ENCODE measurements at regions not wholly inside any gene's neighbourhood (a gene's known extent, or its start where the extent isn't known, plus 50 kb on each side); places are given as distances from the start of the nearest gene placed in this dataset.

DNA sequence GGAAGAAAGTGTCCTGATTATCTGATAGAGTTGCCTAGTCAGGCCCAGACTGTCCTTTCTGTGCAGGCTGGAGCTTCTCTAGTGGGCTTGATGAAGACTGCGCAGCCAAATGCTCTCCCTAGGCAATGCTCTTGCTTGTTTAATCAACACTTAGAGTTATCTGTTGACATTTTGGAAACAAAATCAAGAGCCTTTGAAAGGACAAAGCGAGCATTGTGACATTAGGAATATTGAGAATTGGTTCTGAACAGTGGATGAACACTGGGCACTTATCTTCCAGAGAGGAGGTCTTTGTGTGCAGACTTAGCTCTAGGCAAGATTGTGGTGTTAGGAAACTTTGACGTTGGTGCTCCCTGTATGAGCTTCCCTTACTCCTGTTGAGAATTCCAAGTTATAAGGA, 94.5 kb downstream of the DNTTIP2 start:
- no peak for ATAC-seq (replicated peaks)
- Mint-ChIP-seq H3K4me1 (peaks cover 0 to 2% of the 10 kb centered on the region in 2 donors), H3K27me3 (no peaks in the 10 kb centered on the region), H3K27ac (no peak overlapping the region), H3K9me3 (peaks cover 7% of the 10 kb centered on the region in 2 donors), H3K4me3 (no peak overlapping the region), H3K36me3 (peaks cover 3 to 4% of the 10 kb centered on the region in 2 donors)
- DNase-seq: no peak

DNA sequence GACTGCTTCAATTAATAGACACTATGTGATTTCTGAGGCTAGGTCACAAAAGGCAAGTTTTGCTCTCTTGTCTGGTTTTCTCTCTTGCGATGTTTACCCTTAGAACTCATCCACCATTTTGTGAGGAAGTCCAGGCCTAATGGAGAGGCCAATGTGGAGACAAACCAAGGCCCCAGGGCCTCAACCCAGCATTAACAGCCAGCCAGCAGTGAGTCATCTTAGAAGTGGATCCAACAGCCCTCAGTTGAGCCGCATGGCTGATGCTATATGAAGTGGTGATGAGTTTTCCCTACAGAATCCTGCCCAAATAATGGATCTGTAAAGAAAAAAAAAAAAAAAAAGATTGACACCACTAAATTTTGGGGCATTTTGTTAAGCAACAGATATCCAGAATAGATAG, 95.1 kb downstream of the DNTTIP2 start:
- no peak for ATAC-seq (replicated peaks)
- Mint-ChIP-seq H3K4me3 (no peak overlapping the region), H3K27me3 (no peaks in the 10 kb centered on the region), H3K36me3 (peaks cover 3 to 4% of the 10 kb centered on the region in 2 donors), H3K9me3 (peaks cover 7% of the 10 kb centered on the region in 2 donors), H3K4me1 (peaks cover 0 to 2% of the 10 kb centered on the region in 2 donors), H3K27ac (no peak overlapping the region)
- no peak for DNase-seq

DNA sequence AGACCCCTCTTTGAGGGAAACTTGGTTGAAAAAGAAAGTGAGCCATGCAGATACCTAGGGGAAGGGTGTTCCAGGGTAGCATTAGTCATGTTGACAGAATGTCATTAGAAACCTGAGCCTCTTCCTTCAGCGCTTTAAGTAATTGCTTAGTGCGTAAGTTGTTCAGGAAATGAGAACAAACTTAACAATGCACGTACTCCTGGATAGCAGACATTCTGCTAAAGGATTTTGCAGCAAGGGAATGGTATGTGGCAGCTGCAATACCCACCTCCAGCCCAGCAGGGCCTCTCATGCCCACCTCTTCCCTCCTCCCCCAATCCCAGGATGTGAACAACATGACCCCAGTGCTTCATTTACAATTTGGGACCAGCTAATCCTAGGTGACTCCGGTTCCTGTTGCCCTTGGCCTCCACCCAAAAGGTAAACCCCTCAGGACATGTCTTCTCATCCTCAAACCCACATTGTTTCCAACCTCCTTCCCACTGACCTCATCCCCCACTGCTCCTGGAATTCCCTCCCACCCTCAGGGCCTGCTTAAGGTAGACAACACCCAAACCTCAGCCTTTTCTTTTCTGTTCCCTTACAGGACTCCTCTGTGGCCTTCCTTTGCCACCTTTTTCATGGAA, 98.0 kb upstream of the BCAR3 start:
- no peak for ATAC-seq (replicated peaks)
- no peak overlapping the region for H3K27ac Mint-ChIP-seq
- H3K27me3 Mint-ChIP-seq: no peaks in the 10 kb centered on the region
- no peak for DNase-seq
- H3K9me3 Mint-ChIP-seq: peaks cover 0 to under 1% of the 10 kb centered on the region in 2 donors
- H3K4me3 Mint-ChIP-seq: no peak overlapping the region
- H3K4me1 Mint-ChIP-seq: peaks cover 0 to 2% of the 10 kb centered on the region in 2 donors
- H3K36me3 Mint-ChIP-seq: peaks cover 0 to 2% of the 10 kb centered on the region in 2 donors

DNA sequence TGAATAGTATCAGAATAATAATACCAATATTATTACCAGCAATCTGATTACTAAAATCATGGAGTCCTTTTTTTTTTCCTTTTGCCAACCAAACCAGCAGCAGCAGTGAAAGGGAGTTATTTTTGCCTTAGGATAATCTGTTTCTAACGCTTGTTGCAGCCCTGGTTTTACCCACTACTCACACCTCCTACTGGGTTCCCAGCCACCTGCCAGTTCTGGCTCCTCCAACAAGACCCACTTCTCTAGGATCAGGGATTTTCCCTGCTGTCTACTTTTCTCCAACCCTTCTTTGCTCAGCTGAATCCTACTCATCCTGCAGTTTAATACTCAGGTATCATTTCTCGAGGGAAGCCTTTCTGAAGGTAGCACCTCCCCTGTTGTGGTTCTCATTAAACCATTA, 96.8 kb upstream of the BCAR3 start:
- Mint-ChIP-seq H3K4me3 (no peak overlapping the region), H3K9me3 (no peaks in the 10 kb centered on the region)

DNA sequence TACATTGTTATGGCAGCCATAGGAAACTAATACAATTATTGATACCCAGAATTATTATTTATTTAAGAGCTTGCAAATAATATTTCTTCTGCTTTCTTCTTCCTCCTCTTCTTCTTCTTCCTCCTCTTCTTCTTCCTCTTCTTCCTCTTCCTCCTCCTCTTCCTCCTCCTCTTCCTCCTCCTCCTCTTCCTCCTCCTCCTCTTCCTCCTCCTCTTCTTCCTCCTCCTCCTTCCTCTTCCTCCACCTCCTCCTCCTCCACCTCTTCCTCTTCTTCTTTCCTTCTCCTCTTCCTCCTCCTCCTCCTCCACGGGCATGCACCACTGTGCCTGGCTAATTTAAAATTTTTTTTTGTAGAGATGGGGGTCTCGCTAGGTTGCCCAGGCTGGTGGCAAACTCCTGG, 95.6 kb upstream of the BCAR3 start:
- Mint-ChIP-seq H3K4me1 (no peaks in the 10 kb centered on the region), H3K27me3 (no peaks in the 10 kb centered on the region), H3K4me3 (no peak overlapping the region), H3K9me3 (no peaks in the 10 kb centered on the region), H3K27ac (no peak overlapping the region), H3K36me3 (no peaks in the 10 kb centered on the region)
- DNase-seq (no peak), ATAC-seq (replicated peaks) (no peak)

More for the DNA sequence above, 96.8 kb upstream of the BCAR3 start:
- ATAC-seq (replicated peaks) (no peak), DNase-seq (no peak)
- Mint-ChIP-seq H3K27ac (no peak overlapping the region), H3K27me3 (no peaks in the 10 kb centered on the region), H3K4me1 (peaks cover 0 to 2% of the 10 kb centered on the region in 2 donors), H3K36me3 (no peaks in the 10 kb centered on the region)

DNA sequence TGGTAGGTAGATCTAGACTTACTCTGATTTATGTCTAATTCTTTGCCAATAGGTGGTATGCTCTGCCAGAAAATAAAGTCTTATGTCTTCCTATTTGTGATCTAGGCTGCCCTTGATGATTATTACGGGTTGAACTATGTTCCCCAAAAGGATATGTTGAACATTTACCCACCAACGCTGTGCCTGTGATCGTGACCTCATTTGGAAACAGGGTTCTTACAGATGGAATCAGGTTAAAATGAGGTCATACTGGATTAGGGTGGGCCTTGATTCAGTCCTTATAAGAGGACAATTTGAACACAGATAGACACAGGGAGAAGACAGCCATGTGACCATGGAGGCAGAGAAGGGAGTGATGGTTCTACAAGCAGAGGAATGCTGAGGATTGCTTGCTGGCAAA, 95.1 kb upstream of the BCAR3 start:
- Mint-ChIP-seq H3K9me3 (no peaks in the 10 kb centered on the region), H3K4me1 (peaks cover 3 to 5% of the 10 kb centered on the region in 2 donors), H3K4me3 (no peak overlapping the region), H3K27me3 (no peaks in the 10 kb centered on the region), H3K27ac (no peak overlapping the region), H3K36me3 (no peaks in the 10 kb centered on the region)
- DNase-seq (no peak), ATAC-seq (replicated peaks) (no peak)

DNA sequence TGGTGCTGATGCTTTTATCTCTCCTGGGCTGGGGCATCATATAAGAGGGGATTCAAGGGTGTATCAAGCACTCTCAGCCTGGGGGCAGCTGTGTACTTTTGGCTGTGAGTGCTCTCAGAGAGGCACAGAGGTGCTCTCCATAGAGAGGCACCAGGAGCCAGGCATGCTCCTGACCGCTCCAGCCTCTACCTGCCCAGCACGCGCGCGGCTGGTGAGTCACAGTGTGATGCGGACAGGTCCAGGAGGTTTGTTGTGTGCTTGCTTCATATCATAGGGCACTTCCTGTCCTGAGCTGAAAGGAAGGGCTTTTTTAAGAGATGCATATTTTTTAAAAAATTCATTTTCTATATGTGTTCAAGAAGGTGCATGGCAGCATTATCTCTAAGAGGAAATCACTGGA, 93.6 kb upstream of the BCAR3 start:
- ATAC-seq (replicated peaks): no peak
- no peak for DNase-seq
- no peak overlapping the region for H3K27ac Mint-ChIP-seq
- no peaks in the 10 kb centered on the region for H3K27me3 Mint-ChIP-seq
- H3K4me1 Mint-ChIP-seq: peaks cover 5 to 8% of the 10 kb centered on the region in 2 donors
- no peak overlapping the region for H3K4me3 Mint-ChIP-seq
- no peaks in the 10 kb centered on the region for H3K9me3 Mint-ChIP-seq
- H3K36me3 Mint-ChIP-seq: no peaks in the 10 kb centered on the region

DNA sequence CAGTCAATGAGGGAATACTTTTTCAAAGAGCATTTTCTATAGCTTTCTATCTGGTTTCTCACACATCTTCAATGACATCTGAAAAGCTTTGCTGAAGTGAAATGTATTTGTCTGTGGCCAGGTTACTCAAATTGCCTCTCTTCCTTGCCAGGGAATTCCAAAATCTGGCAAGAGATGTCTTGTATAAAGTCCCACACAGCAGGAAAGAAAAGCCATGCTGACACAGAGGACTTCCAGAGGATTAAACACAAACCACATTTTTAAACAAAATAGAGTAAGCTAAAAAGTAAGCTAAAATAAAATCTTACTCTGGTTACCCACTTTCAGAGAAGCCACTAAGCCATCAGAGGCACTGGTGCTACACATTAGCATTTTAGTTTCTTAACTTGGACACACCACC, 93.1 kb upstream of the BCAR3 start:
- peaks cover 5 to 8% of the 10 kb centered on the region in 2 donors for H3K4me1 Mint-ChIP-seq
- DNase-seq (no peak), ATAC-seq (replicated peaks) (no peak)
- H3K9me3 Mint-ChIP-seq: no peaks in the 10 kb centered on the region
- H3K36me3 Mint-ChIP-seq: no peaks in the 10 kb centered on the region
- H3K4me3 Mint-ChIP-seq: no peak overlapping the region
- no peak overlapping the region for H3K27ac Mint-ChIP-seq
- H3K27me3 Mint-ChIP-seq: no peaks in the 10 kb centered on the region

DNA sequence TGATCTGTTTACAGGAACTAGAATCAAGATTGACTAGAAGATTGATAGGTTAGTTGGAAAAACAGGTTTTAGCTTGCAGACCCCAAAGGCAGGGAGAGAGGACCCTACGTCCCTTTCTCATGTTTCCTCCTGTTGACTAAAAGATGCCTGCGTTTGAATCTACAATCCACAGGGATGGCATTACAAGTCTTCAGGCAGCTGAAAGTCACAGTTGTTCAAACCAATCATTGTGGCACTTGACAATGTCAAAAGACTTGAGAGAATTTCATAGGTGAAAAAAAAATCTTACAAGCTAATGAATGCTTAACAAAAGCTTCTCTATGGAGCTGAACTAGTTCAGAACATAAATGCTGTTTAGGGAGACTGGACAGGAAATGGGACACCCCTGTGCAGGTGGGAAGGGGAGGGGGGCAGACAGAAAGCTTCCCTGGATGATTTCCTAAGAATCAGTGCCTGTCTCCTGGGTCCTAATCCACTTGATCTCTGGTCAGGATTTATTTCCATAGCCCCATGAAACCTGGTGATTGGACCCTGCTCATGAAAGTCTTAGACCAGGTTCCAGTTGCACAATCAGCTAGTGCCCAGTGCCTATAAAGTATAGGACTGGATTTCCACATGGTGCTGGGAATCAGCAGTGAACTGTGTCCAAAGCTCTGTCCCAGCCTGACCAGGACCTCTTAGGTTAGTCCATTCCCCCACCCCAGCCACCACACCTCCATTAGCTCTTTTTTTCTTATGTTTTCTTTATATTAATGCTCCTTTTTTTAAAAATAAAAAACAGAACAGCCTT, 91.6 kb upstream of the BCAR3 start:
- Mint-ChIP-seq H3K4me1 (peaks cover 11 to 17% of the 10 kb centered on the region in 2 donors), H3K27ac (no peak overlapping the region), H3K36me3 (no peaks in the 10 kb centered on the region), H3K4me3 (no peak overlapping the region), H3K9me3 (no peaks in the 10 kb centered on the region), H3K27me3 (no peaks in the 10 kb centered on the region)
- DNase-seq: no peak
- ATAC-seq (replicated peaks): no peak

DNA sequence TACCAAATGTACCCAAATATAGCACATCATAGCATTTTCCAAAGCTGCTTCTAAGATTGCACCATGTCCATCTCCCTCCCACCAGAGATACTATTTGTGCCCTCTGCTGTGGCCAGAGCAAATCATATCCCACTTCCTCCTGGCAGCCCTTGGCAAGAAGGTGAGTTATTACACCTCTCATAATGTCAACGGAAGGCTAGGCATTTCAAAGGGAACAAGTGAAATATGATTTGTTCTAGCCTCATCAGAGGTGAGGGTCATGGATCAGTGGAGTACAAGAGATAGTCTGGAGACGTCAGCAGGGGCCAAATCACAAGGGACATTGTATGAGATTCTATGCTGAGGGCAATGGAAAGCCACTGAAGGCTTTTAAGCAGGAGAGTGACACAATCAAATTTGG, 90.2 kb upstream of the BCAR3 start:
- Mint-ChIP-seq H3K27ac (no peak overlapping the region), H3K4me3 (no peak overlapping the region), H3K36me3 (no peaks in the 10 kb centered on the region), H3K9me3 (no peaks in the 10 kb centered on the region), H3K4me1 (peaks cover 14 to 19% of the 10 kb centered on the region in 2 donors), H3K27me3 (no peaks in the 10 kb centered on the region)
- ATAC-seq (replicated peaks): peak; percentile 45 to 57
- DNase-seq: no peak

DNA sequence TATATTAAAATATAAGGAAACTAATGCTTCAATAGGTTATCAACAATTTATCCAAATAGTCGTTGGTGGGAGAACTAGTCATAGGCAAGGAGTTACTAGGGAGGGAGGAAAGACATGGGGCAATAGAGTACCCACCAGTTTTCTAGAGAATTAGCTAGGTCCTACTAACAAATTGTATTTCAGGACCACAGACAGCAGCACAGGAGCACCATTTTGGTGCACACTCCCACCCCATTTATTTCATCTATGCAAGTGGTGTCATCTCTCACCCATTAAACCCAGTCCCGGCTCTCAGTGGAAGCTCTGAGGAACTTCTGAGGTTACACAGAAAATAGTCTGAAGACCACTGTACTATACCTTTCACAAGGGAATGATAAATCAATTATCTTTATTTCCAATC, 89.0 kb upstream of the BCAR3 start:
- Mint-ChIP-seq H3K9me3 (no peaks in the 10 kb centered on the region), H3K4me3 (no peak overlapping the region), H3K4me1 (peaks cover 14 to 19% of the 10 kb centered on the region in 2 donors), H3K27ac (no peak overlapping the region), H3K36me3 (no peaks in the 10 kb centered on the region), H3K27me3 (no peaks in the 10 kb centered on the region)
- DNase-seq (no peak), ATAC-seq (replicated peaks) (no peak)

DNA sequence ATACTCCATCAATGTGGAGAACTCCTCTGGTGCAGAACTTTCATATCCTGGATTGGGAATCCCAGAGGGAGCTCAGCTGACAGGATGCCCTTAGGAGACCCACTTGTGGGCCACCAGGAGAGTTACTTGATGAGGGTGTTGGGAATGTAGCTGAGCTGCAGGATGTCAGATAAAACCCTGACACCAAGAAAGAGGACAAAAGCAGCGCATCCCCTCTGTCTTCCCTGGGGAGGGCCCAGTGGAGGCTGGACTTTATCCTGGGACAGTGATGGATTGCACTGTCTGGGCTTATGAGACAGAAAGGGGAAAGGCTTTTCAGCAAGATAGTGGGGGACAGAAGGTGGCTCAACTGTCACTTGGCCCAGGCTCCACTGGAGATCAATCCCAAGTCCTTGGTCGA, 88.1 kb upstream of the BCAR3 start:
- H3K4me1 Mint-ChIP-seq: peaks cover 14 to 19% of the 10 kb centered on the region in 2 donors
- no peak for ATAC-seq (replicated peaks)
- no peaks in the 10 kb centered on the region for H3K27me3 Mint-ChIP-seq
- no peak overlapping the region for H3K27ac Mint-ChIP-seq
- H3K4me3 Mint-ChIP-seq: no peak overlapping the region
- H3K9me3 Mint-ChIP-seq: no peaks in the 10 kb centered on the region
- no peak for DNase-seq
- no peaks in the 10 kb centered on the region for H3K36me3 Mint-ChIP-seq

DNA sequence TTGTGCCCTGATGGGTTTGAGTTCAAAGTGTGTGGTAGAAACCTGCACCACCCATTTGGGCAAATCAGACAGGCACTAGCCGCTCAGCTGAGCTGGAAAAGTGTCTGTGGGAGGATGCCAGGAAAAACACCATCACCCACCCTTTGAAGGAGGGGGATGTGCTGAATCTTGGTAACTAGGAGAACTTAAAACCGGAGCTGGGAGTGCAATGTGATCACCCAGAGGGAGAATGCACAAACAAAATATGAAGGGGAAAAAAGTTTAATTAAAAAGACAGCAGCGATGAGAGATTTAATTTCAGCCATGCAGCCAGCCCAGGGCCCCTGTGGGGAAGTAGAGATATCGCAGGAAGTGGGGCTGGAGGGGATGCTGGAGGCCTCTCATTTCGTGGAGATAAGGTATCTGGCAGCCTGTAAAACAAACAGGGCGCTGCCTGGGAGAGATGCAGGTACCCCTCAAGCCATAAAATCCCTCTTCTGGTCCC, 86.8 kb upstream of the BCAR3 start:
- peaks cover 16 to 19% of the 10 kb centered on the region in 2 donors for H3K4me1 Mint-ChIP-seq
- H3K9me3 Mint-ChIP-seq: no peaks in the 10 kb centered on the region
- ATAC-seq (replicated peaks) (no peak), DNase-seq (no peak)
- no peak overlapping the region for H3K4me3 Mint-ChIP-seq
- no peaks in the 10 kb centered on the region for H3K27me3 Mint-ChIP-seq
- no peaks in the 10 kb centered on the region for H3K36me3 Mint-ChIP-seq
- H3K27ac Mint-ChIP-seq: no peak overlapping the region

DNA sequence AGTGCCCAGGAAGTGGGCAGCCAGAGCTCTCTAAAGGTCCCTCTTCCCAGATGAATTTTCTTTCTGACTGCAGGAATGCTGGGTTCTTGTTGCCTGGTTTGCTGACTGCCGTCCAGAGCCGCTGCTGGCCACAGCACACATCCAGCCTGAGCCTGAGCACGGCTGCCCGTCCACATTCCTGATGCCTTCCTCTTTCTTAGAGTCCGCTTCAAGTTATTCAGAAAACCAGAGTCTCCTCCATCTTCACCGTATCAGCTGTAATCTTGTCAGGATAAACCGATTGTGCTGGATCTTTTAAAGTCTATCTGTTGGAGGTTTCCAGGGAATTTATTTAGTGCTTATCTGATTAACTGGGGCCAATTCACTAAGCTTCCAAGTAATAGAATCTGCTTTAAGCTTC, 84.8 kb upstream of the BCAR3 start:
- no peak overlapping the region for H3K27ac Mint-ChIP-seq
- H3K4me3 Mint-ChIP-seq: no peak overlapping the region
- H3K27me3 Mint-ChIP-seq: no peaks in the 10 kb centered on the region
- no peaks in the 10 kb centered on the region for H3K9me3 Mint-ChIP-seq
- ATAC-seq (replicated peaks) (no peak), DNase-seq (no peak)
- H3K36me3 Mint-ChIP-seq: no peaks in the 10 kb centered on the region
- H3K4me1 Mint-ChIP-seq: peaks cover 11 to 15% of the 10 kb centered on the region in 2 donors

DNA sequence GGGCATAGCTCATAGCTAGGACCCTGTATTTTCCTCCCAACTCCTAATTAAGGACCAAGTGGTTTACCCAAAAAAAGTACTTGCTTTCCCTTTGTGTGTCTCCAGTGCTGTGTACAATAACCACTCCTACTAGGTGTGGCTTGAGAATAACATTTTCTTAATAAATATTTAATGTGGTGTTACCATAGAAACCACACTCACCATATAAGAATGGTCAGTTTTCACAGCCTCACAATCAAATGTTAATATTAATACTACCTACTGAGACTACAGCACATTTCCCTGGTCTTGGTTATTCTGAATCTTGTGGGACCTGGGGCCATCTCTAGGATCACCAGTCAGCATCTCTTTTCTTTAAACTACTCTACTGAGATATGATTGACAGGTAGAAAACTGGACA, 83.5 kb upstream of the BCAR3 start:
- no peak for DNase-seq
- no peak overlapping the region for H3K27ac Mint-ChIP-seq
- no peak for ATAC-seq (replicated peaks)
- H3K36me3 Mint-ChIP-seq: no peaks in the 10 kb centered on the region
- H3K4me1 Mint-ChIP-seq: peaks cover 11 to 17% of the 10 kb centered on the region in 2 donors
- H3K27me3 Mint-ChIP-seq: no peaks in the 10 kb centered on the region
- H3K4me3 Mint-ChIP-seq: no peak overlapping the region
- H3K9me3 Mint-ChIP-seq: peaks cover 0 to 2% of the 10 kb centered on the region in 2 donors

Data from stimulated activated naive B cell treated with anti-CD40 and anti-IgM and Interleukin-4, amounts not matched to agents 10 μg/mL and 1 μg/mL and 100 μg/mL, for 72 hours (primary cell).